GM18505 (cell line): ENCODE measurements at regions not wholly inside any gene's neighbourhood (a gene's known extent, or its start where the extent isn't known, plus 50 kb on each side); places are given as distances from the start of the nearest gene placed in this dataset.

Source experiments
- ATAC-seq: cut with Tn5 transposase; IDR thresholded peaks from one replicate; pipeline ENCODE4 v1.9.1; 2021; ENCODE audit not compliant: unreplicated experiment
- POLR2A ChIP-seq: IDR thresholded peaks from 4 replicates; pipeline ENCODE4 v1.6.1; 2011; ENCODE audit warnings: borderline replicate concordance; ENCODE audit not compliant: insufficient read depth, insufficient read length; ENCODE audit errors: extremely low read depth

DNA sequence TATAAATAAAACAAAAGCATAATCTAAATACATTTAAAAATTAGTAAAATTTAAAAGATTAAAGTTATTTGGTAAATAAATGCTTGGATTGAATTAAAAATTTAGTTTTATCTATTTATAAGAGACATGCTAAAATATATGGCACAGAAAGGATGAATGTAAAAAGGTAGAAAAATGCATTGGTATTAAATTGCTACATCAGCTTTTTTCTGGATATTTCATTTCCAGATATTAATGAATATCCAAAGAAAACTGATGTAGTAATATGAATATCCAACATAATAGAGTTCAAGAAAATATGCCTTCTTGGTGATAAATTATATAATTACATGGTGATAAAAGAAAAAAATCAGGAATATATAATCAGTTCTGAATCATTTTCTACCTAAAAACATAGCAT lies 1743.9 kb downstream of the RPA4 start:
- no peak for TF ChIP-seq POLR2A
- ATAC-seq: no peak

DNA sequence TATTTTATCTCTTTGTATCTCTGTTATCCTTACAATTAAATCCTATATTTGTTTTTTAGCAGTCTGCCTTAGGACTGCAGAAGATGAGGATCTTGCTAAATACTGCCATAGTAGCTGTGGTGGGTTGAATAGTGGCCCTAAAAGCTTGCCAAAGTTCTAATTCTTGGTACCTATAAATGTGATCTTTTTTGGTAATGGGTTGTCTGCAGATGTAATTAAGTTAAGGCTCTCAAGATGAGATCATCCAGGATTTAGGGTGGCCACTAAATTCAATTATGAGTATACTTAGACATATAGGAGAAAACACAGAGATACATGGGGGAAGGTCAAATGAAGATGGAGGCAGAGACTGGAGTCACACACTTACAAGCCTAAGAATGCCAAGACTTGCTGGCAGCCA lies 1753.7 kb downstream of the RPA4 start:
- no peak for ATAC-seq
- no peak for TF ChIP-seq POLR2A

DNA sequence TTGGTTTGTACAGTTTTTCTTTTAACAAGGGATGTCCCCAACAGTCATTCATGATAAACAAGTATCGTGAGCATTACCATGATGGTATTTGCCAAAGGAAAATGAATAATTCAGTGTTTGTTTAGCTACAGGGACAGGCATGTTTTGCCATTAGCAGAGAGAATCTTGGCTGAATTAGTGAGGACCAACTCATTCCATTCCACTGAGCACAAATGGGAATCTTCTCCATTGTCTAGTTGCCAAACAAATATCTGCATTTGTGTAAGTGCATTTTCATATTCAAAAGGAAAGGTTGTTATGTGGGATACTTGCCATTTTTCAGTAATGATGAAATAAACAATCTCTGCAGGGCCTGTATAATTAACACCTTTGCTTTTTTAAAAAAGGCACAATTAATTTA lies 1762.6 kb downstream of the RPA4 start:
- no peak for ATAC-seq
- TF ChIP-seq POLR2A: no peak

DNA sequence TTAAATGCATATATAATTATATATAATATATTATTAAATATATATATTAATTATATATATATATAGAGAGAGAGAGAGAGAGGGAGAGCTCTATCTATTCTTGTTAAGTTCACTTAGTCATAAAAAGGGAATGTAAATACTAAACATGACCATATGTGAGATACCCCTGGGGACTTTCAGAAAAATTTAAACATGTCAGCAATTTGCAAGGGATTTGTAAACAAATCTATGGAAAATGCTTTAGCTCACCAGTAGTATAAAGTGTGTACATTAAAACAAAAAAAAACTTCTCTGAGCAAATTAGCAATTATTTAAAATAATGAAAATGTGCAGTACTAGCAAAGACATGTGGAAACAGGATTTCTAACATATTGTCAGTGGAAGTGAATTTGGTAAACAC lies 1755.5 kb downstream of the PCDH19 start:
- no peak for ATAC-seq
- no peak for TF ChIP-seq POLR2A
